H1 (cell line): ENCODE measurements at regions not wholly inside any gene's neighbourhood (a gene's known extent, or its start where the extent isn't known, plus 50 kb on each side); places are given as distances from the start of the nearest gene placed in this dataset.

ENCODE experiments used
- CTCF ChIA-PET: fragments of 300-600 bp; sonication (Branson Sonifier 250); formaldehyde crosslinking; loops from one replicate; lab custom pipeline; 2021; ENCODE audit not compliant: partially characterized antibody; lab: Charles Lee
- POLR2A ChIA-PET: fragments of 300-600 bp; sonication (Branson Sonifier 250); formaldehyde crosslinking; loops from one replicate; lab custom pipeline; 2021; ENCODE audit warnings: inconsistent platforms; ENCODE audit not compliant: partially characterized antibody; lab: Charles Lee
- DNase-seq, 2 experiments: peaks; one replicate each; pipeline versions ENCODE4 v3.0.0 to v3.0.0-alpha.2; 2010 to 2022; ENCODE audit warnings: low spot score in 2 of 2, low read depth in 1 of 2, mixed read lengths in 1 of 2
- FAIRE-seq: peaks from 2 replicates; lab custom pipeline; 2011; peaks lifted over from hg19 to GRCh38; lab: Jason Lieb, UNC
- H2AFZ ChIP-seq: 2 replicates; pipeline ENCODE4 v1.8.1; 2012; ENCODE audit warnings: low read length, inconsistent platforms
- H2AK5ac ChIP-seq: 2 replicates; pipeline ENCODE4 v1.6.1; 2013; ENCODE audit warnings: low read depth, low read length
- H2BK120ac ChIP-seq: replicated peaks from 2 replicates; pipeline ENCODE3; 2013; ENCODE audit warnings: low read depth, low read length, inconsistent platforms
- H2BK12ac ChIP-seq: 2 replicates; pipeline ENCODE4 v1.6.1; 2013; ENCODE audit warnings: low read depth, low read length
- H2BK15ac ChIP-seq: 2 replicates; pipeline ENCODE4 v1.6.1; 2013; ENCODE audit warnings: low read length
- H2BK20ac ChIP-seq: 2 replicates; pipeline ENCODE4 v1.6.1; 2013; ENCODE audit warnings: low read length
- H2BK5ac ChIP-seq: 2 replicates; pipeline ENCODE4 v1.6.1; 2013; ENCODE audit warnings: low read depth, low read length
- H3K14ac ChIP-seq: 2 replicates; pipeline ENCODE4 v1.6.1; 2013; ENCODE audit warnings: inconsistent platforms; ENCODE audit not compliant: insufficient read length
- H3K18ac ChIP-seq: 2 replicates; pipeline ENCODE4 v1.6.1; 2013; ENCODE audit warnings: low read length; ENCODE audit errors: extremely low read depth
- H3K23ac ChIP-seq: 2 replicates; pipeline ENCODE4 v1.6.1; 2013; ENCODE audit warnings: inconsistent platforms; ENCODE audit not compliant: insufficient read length
- H3K23me2 ChIP-seq: 2 replicates; pipeline ENCODE4 v1.6.1; 2013; ENCODE audit warnings: low read depth, low read length
- H3K27ac ChIP-seq: 2 replicates; pipeline ENCODE4 v1.6.1; 2011; ENCODE audit warnings: low read depth, low read length, inconsistent platforms
- H3K27me3 ChIP-seq, 4 experiments: replicated peaks in 1 of 4; 1 replicate in 1 of 4; 2 replicates in 3 of 4; pipeline versions ENCODE4 v1.6.1 to v1.8.1; 2011 to 2013; ENCODE audit warnings: low read length in 3 of 4, mild to moderate bottlenecking in 3 of 4, inconsistent platforms in 2 of 4, mixed read lengths in 2 of 4, moderate library complexity in 1 of 4; ENCODE audit not compliant: control insufficient read depth in 3 of 4, insufficient read depth in 3 of 4; ENCODE audit errors: extremely low read depth in 1 of 4
- H3K36me3 ChIP-seq, 4 experiments: 2 replicates each; pipeline versions ENCODE4 v1.6.1 to v1.8.1; 2011 to 2013; ENCODE audit warnings: mild to moderate bottlenecking in 4 of 4, low read length in 3 of 4, moderate library complexity in 2 of 4, control low read depth in 1 of 4, inconsistent platforms in 1 of 4; ENCODE audit not compliant: insufficient read depth in 4 of 4, control insufficient read depth in 2 of 4
- H3K4ac ChIP-seq: replicated peaks from 2 replicates; pipeline ENCODE3; 2013; ENCODE audit warnings: low read length, low read depth, mixed read lengths, inconsistent platforms; ENCODE audit not compliant: insufficient read length
- H3K4me1 ChIP-seq, 4 experiments: replicated peaks in 1 of 4; 1 replicate in 1 of 4; 2 replicates in 3 of 4; pipeline versions ENCODE4 v1.6.1 to v1.8.1; 2011 to 2013; ENCODE audit warnings: low read length in 3 of 4, inconsistent platforms in 2 of 4, mixed read lengths in 1 of 4; ENCODE audit not compliant: insufficient read depth in 4 of 4, control insufficient read depth in 3 of 4
- H3K4me2 ChIP-seq, 2 experiments: 2 replicates each; pipeline versions ENCODE4 v1.6.1 to v1.8.1; 2011 to 2013; ENCODE audit warnings: low read depth in 2 of 2, low read length in 2 of 2, control low read depth in 1 of 2, inconsistent platforms in 1 of 2, mild to moderate bottlenecking in 1 of 2; ENCODE audit not compliant: insufficient read depth in 1 of 2
- H3K4me3 ChIP-seq, 4 experiments: fragments of 200-600, 300-600 bp in 1 of 4; sonication (generic), shearing (Covaris generic), sonication (Bioruptor Twin) in 1 of 4; 2 replicates each; pipeline versions ENCODE4 v1.5.1 to v1.8.1; 2011 to 2016; ENCODE audit warnings: low read length in 4 of 4, low read depth in 3 of 4, control low read depth in 2 of 4, inconsistent platforms in 2 of 4, mild to moderate bottlenecking in 2 of 4, mixed read lengths in 1 of 4, moderate library complexity in 1 of 4; ENCODE audit not compliant: insufficient read depth in 2 of 4; ENCODE audit errors: extremely low read depth in 1 of 4
- H3K56ac ChIP-seq: replicated peaks from 2 replicates; pipeline ENCODE3; 2013; ENCODE audit warnings: low read depth, mild to moderate bottlenecking, mixed read lengths, low read length, inconsistent platforms; ENCODE audit not compliant: insufficient read length
- H3K79me1 ChIP-seq: 2 replicates; pipeline ENCODE4 v1.6.1; 2013; ENCODE audit warnings: low read depth, low read length, control low read depth
- H3K79me2 ChIP-seq, 2 experiments: 2 replicates each; pipeline versions ENCODE4 v1.6.1 to v1.8.1; 2012 to 2013; ENCODE audit warnings: low read length in 2 of 2, mild to moderate bottlenecking in 2 of 2, inconsistent platforms in 1 of 2; ENCODE audit not compliant: insufficient read depth in 2 of 2, control insufficient read depth in 1 of 2
- H3K9ac ChIP-seq, 4 experiments: replicated peaks in 1 of 4; 1 replicate in 1 of 4; 2 replicates in 3 of 4; pipeline versions ENCODE4 v1.6.1 to v1.8.1; 2011 to 2013; ENCODE audit warnings: low read depth in 3 of 4, low read length in 3 of 4, control low read depth in 2 of 4, mild to moderate bottlenecking in 2 of 4, moderate library complexity in 2 of 4, inconsistent platforms in 1 of 4; ENCODE audit errors: extremely low read depth in 1 of 4
- H3K9me3 ChIP-seq, 2 experiments: 2 replicates each; pipeline versions ENCODE4 v1.6.1 to v1.8.1; 2012 to 2013; ENCODE audit warnings: mild to moderate bottlenecking in 2 of 2, moderate library complexity in 2 of 2, control low read depth in 1 of 2, inconsistent platforms in 1 of 2, low read depth in 1 of 2, low read length in 1 of 2, mixed read lengths in 1 of 2; ENCODE audit not compliant: insufficient read depth in 2 of 2
- H4K20me1 ChIP-seq, 2 experiments: replicated peaks in 1 of 2; 2 replicates each; pipeline versions ENCODE3 to v1.8.1; 2011 to 2013; ENCODE audit warnings: inconsistent platforms in 2 of 2, low read length in 2 of 2, mild to moderate bottlenecking in 1 of 2; ENCODE audit not compliant: insufficient read depth in 2 of 2, control insufficient read depth in 1 of 2
- H4K5ac ChIP-seq: 2 replicates; pipeline ENCODE4 v1.6.1; 2013; ENCODE audit warnings: low read length, low read depth, mixed read lengths, inconsistent platforms; ENCODE audit not compliant: insufficient read length
- H4K8ac ChIP-seq: 2 replicates; pipeline ENCODE4 v1.8.0; 2013; ENCODE audit warnings: mild to moderate bottlenecking, moderate library complexity, low read length, inconsistent platforms; ENCODE audit not compliant: insufficient read depth; ENCODE audit errors: extremely low read depth
- H4K91ac ChIP-seq: replicated peaks from 2 replicates; pipeline ENCODE3; 2013; ENCODE audit warnings: low read length, mixed read lengths, inconsistent platforms; ENCODE audit not compliant: insufficient read length
- ASH2L ChIP-seq: fragments of 200-600, 300-600 bp; sonication (generic); IDR thresholded peaks from one replicate; pipeline ENCODE4 v1.7.1; 2017; ENCODE audit warnings: low read length
- CBX8 ChIP-seq: fragments of 300-800, 300-1000 bp; sonication (generic); IDR thresholded peaks from 2 replicates; pipeline ENCODE4 v1.7.1; 2016; ENCODE audit warnings: low read depth, low read length, borderline replicate concordance
- CEBPB ChIP-seq: IDR thresholded peaks from 2 replicates; pipeline ENCODE4 v1.6.1; 2012; ENCODE audit warnings: low read depth, low read length
- CTBP2 ChIP-seq: IDR thresholded peaks from 2 replicates; pipeline ENCODE4 v1.7.0; 2011; ENCODE audit warnings: borderline replicate concordance, mild to moderate bottlenecking, moderate library complexity, mixed read lengths, low read length; ENCODE audit not compliant: insufficient read depth, insufficient read length
- GTF2F1 ChIP-seq: IDR thresholded peaks from 2 replicates; pipeline ENCODE4 v1.6.1; 2012; ENCODE audit warnings: low read depth, low read length, improper control_type of control experiment, borderline replicate concordance
- JUND ChIP-seq: IDR thresholded peaks from 2 replicates; pipeline ENCODE4 v1.6.1; 2011; ENCODE audit warnings: mild to moderate bottlenecking, improper control_type of control experiment, low read length
- KDM5A ChIP-seq: fragments of 200-600 bp; IDR thresholded peaks from 2 replicates; pipeline ENCODE4 v1.7.1; 2012; ENCODE audit warnings: mild to moderate bottlenecking, low read length, inconsistent platforms, mixed read lengths
- POLR2A ChIP-seq, 2 experiments: IDR thresholded peaks; 1 replicate in 1 of 2; 2 replicates in 1 of 2; pipeline ENCODE4 v1.6.1; 2011; ENCODE audit warnings: low read depth in 2 of 2, low read length in 2 of 2, mild to moderate bottlenecking in 2 of 2; ENCODE audit errors: control extremely low read depth in 1 of 2
- SIX5 ChIP-seq: IDR thresholded peaks from 2 replicates; pipeline ENCODE4 v1.6.1; 2011; ENCODE audit warnings: mild to moderate bottlenecking, low read depth, low read length
- TAF7 ChIP-seq: optimal IDR thresholded peaks from 2 replicates; pipeline ENCODE3; 2011; ENCODE audit warnings: low read depth, mild to moderate bottlenecking, inconsistent platforms, low read length, moderate library complexity, borderline replicate concordance
- ZNF274 ChIP-seq: IDR thresholded peaks from 2 replicates; pipeline ENCODE4 v1.7.0; 2012; ENCODE audit warnings: low read length, borderline replicate concordance; ENCODE audit errors: extremely low read depth
- WGBS, 2 experiments: shearing (Covaris generic) in 1 of 2; methylation state at CpG; one replicate each; pipeline versions ENCODE4 v1.1.6 to v1.1.7; 2013 to 2015; ENCODE audit warnings: low lambda C conversion rate in 2 of 2, mixed read lengths in 2 of 2, inconsistent platforms in 1 of 2, low coverage in 1 of 2, missing lambda C conversion rate in 1 of 2; ENCODE audit not compliant: insufficient replicate concordance in 2 of 2, insufficient coverage in 1 of 2, insufficient read length in 1 of 2; ENCODE audit errors: extremely low coverage in 1 of 2, missing lambda C conversion rate in 1 of 2; 5-methylcytosine and 5-hydroxymethylcytosine counted together

DNA sequence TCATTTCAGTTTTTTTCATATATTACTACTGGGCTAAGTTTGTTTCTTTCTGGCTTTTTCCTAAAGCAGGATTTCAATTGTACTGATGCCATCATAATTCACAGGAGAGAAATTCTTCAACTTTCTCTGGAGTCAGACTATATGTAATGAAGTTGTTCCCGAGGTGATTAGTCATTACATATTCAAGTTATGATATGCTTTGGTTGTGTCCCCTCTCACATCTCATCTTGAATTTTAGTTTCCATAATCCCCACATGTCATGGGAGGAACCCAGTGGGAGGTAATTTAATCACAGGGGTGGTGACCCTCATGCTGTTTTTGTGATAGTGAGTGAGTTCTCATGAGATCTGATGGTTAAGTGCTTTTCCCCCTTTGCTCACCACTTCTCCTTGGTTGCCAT, 227.5 kb upstream of the LRIG3 start:
- no peaks in the 10 kb centered on the region for H3K36me3 ChIP-seq
- no peak overlapping the region for H2AFZ ChIP-seq
- H3K23ac ChIP-seq: no peak overlapping the region
- no peak overlapping the region for H2AK5ac ChIP-seq
- no peak overlapping the region for H3K27ac ChIP-seq
- no peak overlapping the region for H3K4me2 ChIP-seq
- H4K20me1 ChIP-seq: no peaks in the 10 kb centered on the region
- ChIA-PET CTCF (no interaction called here), POLR2A (no interaction called here)
- H4K5ac ChIP-seq: no peak overlapping the region
- no peak overlapping the region for H2BK20ac ChIP-seq
- no peak overlapping the region for H3K4me3 ChIP-seq
- 83% methylated on average over 1 of the region's 1 CpG; no CpG with 5 or more reads in 1 of the 2 experiments for WGBS, 2 experiments
- no peaks in the 10 kb centered on the region for H3K4me1 ChIP-seq
- H3K56ac ChIP-seq: no peak overlapping the region
- no peak overlapping the region for H3K4ac ChIP-seq
- H4K8ac ChIP-seq: no peak overlapping the region
- H3K79me2 ChIP-seq: no peaks in the 10 kb centered on the region
- no peaks in the 10 kb centered on the region for H3K9me3 ChIP-seq
- H3K27me3 ChIP-seq: no peaks in the 10 kb centered on the region
- FAIRE-seq: no peak
- no peak overlapping the region for H2BK5ac ChIP-seq
- no peak overlapping the region for H2BK120ac ChIP-seq
- no peak for TF ChIP-seq GTF2F1
- no peak for TF ChIP-seq CTBP2
- no peak for TF ChIP-seq ASH2L
- TF ChIP-seq CBX8: no peak
- TF ChIP-seq JUND: no peak
- TF ChIP-seq TAF7: no peak
- no peak for TF ChIP-seq KDM5A
- no peak for TF ChIP-seq POLR2A (IDR thresholded peaks at IDR 0.05; ENCODE audit: control extremely low read depth in 1 of 2, low read depth in 2 of 2, low read length in 2 of 2)
- no peak for TF ChIP-seq ZNF274
- TF ChIP-seq CEBPB: no peak
- TF ChIP-seq SIX5: no peak
- H3K79me1 ChIP-seq: no peaks in the 10 kb centered on the region
- no peak overlapping the region for H4K91ac ChIP-seq
- no peak overlapping the region for H3K9ac ChIP-seq
- no peaks in the 10 kb centered on the region for H3K23me2 ChIP-seq
- H3K18ac ChIP-seq: no peak overlapping the region
- no peak overlapping the region for H2BK12ac ChIP-seq
- DNase-seq: no peak
- no peak overlapping the region for H3K14ac ChIP-seq
- H2BK15ac ChIP-seq: no peak overlapping the region
